ENCODE measurements at regions not wholly inside any gene's neighbourhood (a gene's known extent, or its start where the extent isn't known, plus 50 kb on each side); places are given as distances from the start of the nearest gene placed in this dataset.
"Not testable (repeated sequence)": the region's sequence is repeated elsewhere in the genome, so short reads cannot be mapped to it uniquely, and the experiment has no call there.

- FAIRE-seq, result no peak
Measured at GRCh38 chr7:142567201-142568075, 181.8 kb upstream of the PRSS1 start.

GRCh38 chr7:142566271-142566670 lies 183.0 kb upstream of the PRSS1 start:
- FAIRE-seq, result no peak

DNA sequence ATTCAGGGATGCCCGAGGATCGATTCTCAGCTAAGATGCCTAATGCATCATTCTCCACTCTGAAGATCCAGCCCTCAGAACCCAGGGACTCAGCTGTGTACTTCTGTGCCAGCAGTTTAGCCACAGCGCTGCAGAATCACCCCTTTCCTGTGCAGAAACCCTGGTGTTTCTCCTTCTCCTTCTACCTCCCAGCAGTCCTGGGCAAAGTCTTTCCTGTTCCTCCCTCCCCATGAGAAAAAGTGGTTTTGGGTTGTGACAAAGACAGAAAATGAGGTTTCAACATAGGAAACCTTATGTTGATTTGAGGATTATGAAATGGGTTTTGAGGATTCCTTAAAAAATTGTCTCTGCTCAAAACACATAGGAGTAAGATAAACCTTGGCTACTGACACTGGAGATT lies 185.1 kb upstream of the PRSS1 start:
- not testable (repeated sequence) for FAIRE-seq

DNA sequence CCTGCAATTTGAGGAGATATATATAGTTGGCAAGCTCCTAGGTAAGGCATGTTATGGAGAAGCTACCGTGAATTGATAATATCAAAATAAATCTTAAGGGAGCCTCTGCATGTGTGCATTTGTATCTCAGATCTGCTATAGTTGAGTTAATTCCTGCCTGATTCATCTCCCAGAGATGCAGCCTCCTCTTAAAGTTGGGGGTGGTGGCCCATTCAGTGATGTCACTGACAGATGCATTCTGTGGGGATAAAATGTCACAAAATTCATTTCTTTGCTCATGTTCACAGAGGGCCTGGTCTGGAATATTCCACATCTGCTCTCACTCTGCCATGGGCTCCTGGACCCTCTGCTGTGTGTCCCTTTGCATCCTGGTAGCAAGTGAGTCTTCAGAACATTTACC lies 185.8 kb upstream of the PRSS1 start:
- FAIRE-seq, result no peak

GRCh38 chr7:142562688-142563087 lies 186.6 kb upstream of the PRSS1 start:
- FAIRE-seq, result no peak

DNA sequence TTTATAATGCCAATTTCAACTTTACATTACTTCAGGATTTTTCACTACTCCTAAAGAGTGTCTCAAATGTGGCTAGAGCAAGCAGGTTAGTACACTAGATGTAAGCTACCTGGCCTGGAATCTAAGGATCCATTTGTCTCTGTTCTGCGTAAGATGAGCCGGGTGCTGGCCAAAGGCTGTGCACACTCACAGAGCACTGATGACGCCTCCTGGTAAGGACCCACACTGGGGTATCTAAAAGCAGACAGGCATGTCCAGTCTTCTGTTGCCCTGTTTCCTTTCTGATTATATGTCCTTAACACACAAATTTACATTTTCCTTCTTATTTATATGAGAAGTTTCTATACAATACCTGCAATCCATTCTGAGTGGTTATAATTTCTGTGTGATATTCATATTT lies 187.9 kb upstream of the PRSS1 start:
- not testable (repeated sequence) for FAIRE-seq

GRCh38 chr7:142560770-142561169 lies 188.5 kb upstream of the PRSS1 start:
- FAIRE-seq, result not testable (repeated sequence)

DNA sequence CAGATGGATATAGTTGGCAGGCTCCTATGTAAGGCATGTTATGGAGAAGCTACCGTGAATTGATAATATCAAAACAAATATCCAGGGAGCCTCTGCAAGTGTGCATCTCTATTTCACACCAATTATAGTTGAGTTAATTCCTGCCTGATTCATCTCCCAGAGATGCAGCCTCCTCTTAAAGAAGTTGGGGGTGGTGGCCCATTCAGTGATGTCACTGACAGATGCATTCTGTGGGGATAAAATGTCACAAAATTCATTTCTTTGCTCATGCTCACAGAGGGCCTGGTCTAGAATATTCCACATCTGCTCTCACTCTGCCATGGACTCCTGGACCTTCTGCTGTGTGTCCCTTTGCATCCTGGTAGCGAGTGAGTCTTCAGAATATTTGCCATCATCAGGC lies 189.1 kb upstream of the PRSS1 start:
- FAIRE-seq, result no peak

- FAIRE-seq, result no peak
Measured at GRCh38 chr7:142557971-142558582, 191.2 kb upstream of the PRSS1 start.

DNA sequence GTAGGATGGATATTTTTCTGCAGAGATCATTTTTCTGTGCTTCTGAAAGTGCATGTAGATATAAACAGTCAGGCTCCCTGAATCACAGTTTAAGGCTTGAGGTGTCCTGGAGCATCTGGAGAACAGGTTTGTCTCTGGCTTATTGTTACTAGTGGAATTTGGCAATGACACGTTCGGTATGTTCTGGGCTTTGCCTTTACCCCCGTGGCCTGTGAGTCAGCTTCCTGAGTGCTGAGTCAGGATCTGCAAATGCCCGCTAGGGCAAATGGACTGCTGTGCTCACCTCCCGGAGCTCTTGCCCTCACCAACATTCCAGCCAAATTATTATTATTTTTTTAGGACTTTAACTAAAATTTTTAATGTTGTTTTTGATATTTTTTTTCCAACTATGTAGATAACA lies 192.5 kb upstream of the PRSS1 start:
- no peak for FAIRE-seq

GRCh38 chr7:142554560-142555532 lies 194.4 kb upstream of the PRSS1 start:
- no peak for FAIRE-seq

DNA sequence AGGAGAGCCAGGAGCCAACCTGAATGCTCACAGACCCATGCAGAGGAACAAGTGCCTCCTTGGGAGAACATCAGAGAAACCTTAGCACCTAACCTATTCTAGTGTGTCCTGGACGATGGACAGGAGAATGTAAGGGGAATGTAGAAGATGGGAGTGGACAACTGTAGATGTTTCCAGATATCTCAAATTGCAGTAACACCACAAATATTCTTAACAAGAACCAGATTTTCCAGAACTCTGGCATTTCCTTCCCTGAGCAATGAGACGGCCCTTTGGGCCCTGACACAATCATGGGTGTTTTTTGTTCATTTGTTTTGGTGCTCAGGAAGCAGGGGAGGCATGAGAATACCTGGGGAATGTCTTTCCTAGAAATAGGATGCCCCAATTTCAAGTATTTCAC lies 196.1 kb upstream of the PRSS1 start:
- no peak for FAIRE-seq

DNA sequence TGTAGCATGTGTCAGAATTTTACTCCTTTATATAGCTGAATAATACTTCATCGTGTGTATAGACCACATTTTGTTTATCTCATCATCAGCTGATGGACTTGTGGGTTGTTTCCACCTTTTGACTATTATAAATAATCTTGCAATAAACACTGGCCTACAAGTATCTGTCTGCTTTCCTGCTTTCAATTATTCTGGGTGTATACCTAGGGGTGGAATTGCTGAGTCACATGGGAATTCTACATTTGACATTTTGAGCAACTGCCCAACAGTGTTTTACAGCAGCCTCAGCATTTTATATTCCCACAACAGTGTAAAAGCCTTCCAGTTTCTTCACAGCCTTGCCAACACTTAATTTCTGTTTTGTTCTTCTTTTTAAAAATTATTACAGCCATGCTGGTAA lies 200.3 kb upstream of the PRSS1 start:
- FAIRE-seq, result no peak

- FAIRE-seq, result no peak
Measured at GRCh38 chr7:142546452-142546851, 202.8 kb upstream of the PRSS1 start.

- no peak for FAIRE-seq
Measured at GRCh38 chr7:142542942-142543341, 206.3 kb upstream of the PRSS1 start.

GRCh38 chr7:142542105-142542504 lies 207.2 kb upstream of the PRSS1 start:
- no peak for FAIRE-seq

- no peak for FAIRE-seq
Measured at GRCh38 chr7:142540371-142540770, 208.9 kb upstream of the PRSS1 start.

- no peak for FAIRE-seq
Measured at GRCh38 chr7:142539901-142540300, 209.4 kb upstream of the PRSS1 start.

DNA sequence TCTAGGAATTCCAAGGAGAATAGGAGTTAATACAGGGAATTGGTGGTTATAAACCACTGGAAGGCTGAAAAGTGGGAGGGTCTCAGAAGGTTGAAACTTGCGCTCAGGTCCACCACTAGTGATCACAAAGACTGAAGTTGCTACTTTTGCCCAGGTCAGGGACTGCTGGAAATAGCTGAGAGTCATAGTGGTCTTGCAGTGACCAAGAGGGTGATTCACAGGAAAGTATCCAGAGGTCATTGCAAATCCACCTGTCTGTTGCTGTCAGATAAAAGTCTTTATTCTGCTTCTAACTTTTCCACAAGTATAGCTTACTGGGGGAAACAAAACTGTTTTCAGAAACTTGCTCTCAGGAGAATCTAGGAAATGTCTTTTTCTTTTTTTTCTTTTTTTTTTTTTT lies 211.5 kb upstream of the PRSS1 start:
- FAIRE-seq, result no peak

DNA sequence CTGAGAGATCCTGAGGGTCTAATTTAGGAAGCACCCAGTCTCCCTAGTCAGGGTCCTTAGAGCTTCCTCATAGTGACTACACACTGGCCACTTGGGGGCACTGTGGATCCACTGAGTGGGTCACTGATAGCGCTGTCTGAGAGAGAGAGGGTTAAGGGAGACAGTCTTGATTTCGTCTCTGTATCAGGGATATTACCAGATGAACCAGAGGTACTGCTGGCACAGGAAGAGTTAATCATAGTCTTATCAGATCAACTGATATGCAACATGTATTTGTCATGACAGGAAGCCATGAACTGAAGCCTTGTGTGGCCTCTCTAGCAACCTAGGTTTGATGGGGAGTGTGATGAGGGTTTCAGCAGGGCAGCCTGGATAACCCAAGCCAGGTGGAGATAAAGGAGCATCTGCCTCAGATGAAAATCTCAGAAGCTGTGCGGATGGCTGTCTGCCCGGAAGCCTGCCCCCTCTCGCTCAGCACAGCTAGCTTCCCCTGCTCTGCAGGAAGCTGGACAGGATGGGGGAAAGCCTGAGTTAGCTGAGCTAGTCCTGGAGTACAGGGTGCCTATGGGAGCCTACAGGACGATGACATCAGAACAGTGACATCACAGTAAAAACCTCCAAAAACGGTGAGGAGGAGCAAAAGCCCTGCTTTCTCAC lies 214.0 kb upstream of the PRSS1 start:
- no peak for FAIRE-seq

GRCh38 chr7:142534726-142535122 lies 214.5 kb upstream of the PRSS1 start:
- FAIRE-seq, result no peak

- FAIRE-seq, result no peak
Measured at GRCh38 chr7:142533920-142534319, 215.4 kb upstream of the PRSS1 start.

- no peak for FAIRE-seq
Measured at GRCh38 chr7:142529591-142529990, 219.7 kb upstream of the PRSS1 start.

Data from G401.6 (cell line).